SK-N-DZ (cell line): ENCODE measurements at regions not wholly inside any gene's neighbourhood (a gene's known extent, or its start where the extent isn't known, plus 50 kb on each side); places are given as distances from the start of the nearest gene placed in this dataset.
"Not testable (repeated sequence)": the region's sequence is repeated elsewhere in the genome, so short reads cannot be mapped to it uniquely, and the experiment has no call there.

Experiments
- DNase-seq: peaks from one replicate; pipeline ENCODE4 v3.0.0-alpha.2; 2015; ENCODE audit warnings: low spot score

DNA sequence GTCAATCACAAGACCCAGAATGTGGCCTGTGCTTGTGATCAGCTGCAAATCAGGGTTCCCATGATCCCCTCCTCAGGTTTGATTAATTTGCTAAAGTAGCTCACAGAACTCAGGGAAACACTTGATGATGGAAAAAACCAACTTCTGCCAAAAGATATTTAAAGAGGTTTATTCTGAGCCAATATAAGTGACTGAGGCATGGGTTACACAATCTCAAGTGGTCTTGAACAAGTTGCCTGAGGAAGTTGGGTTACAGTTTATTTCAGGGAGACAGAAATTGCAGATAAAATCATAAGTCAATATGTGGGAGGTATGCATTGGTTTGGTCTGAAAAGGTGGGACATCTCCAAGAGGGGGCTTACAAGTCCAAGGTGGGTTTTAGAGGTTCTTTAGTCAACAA lies 243.1 kb downstream of the S1PR1 start:
- no peak for DNase-seq

DNA sequence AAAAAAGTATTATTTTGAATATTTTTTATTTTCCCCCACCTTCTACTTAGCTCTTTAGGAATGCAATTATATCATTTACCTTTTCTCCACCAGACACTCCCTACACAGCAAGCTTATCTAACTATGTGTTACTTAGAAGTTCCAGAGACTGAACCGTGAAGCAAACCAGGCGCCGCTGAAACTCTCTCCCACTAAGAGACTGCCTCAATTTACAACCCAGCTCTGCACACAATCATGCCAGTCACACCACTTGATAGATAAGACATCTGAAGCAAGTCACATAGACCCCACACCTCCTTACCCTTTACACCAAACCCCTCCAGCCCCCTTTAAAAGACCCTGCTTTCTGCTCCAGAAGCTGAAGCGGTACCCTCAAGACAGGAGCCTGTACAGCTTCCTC lies 245.5 kb downstream of the S1PR1 start:
- peak; percentile 69 for DNase-seq

DNA sequence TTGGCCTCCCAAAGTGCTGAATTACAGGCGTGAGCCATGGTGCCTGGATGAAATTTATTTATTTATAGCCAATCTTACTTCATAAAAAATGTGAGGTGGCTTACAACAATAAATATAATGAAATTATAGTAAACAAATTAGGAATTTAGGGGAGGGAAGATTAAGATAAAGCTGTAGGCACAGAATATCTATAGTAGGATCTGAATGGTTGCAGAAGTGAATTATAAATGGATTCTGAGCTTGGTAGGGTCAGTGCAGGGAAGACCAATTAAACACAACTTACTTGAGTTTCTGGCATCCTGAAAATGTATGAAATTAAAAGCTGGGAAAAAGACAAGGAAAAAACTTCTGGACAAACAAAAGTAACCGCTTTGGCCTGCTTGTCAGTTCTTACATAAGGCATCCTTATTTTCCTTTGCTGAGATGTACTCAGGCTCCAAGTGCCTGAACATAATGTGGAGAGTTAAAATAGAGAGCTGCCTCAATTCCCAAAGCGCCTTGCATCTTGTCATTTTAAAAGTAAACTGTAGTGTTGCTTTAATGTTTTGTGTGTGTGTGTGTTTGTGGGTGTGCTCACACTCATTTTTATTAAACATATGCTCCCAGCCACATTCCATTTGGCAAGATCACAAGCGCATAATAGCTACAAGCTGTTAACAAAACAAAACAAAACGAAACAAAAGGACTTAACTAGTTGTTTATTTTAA lies 247.3 kb downstream of the S1PR1 start:
- DNase-seq: peak; percentile 74

DNA sequence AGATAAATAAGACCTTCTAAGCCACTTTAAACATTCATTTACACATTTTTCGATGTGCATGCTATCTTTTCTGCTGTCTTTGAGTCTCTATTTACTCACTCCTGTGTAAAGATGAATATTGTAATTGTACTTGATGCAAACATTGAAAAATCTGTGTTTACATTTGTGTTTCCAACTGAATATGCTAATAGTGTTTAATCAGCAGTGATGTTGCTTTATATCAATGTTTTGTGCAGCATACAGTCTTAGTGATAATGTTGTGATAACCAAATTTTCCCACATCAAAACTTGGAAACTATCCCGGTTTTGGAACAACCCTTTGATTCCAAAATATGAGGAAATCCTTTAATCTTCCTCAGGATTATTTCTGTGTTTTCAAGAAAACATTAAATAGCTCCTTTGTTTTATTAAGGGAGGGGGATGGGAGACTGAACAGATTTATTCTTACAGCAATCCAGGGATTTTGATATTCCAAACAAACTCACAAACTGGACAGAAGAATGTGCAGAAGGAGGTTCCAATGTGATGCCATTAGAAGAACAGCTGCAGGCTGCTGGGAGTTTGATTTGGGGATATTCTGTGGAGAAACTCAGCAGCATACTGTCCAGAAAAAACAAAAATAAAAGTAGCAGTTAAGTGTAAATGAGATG lies 248.0 kb downstream of the S1PR1 start:
- peak; percentile 10 for DNase-seq

DNA sequence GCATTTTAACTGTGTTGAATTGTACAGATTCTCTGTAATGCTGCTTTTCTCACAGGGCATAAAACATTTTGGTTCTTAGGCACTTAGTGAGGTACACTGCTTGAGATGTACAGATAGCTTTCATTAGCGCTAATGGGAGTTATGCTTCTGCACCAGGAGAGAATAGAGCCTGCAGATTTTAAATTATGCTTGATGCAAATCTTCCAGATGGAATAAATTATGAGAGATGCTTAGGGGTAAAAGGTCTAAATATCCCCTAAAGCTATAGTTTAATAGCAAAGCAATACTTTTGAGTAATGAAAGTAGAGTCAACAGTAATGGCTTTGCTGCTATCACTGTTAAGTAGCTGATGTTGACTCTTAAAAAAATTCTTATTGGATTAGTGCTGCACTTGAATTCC lies 248.9 kb downstream of the S1PR1 start:
- DNase-seq: peak; percentile 85

DNA sequence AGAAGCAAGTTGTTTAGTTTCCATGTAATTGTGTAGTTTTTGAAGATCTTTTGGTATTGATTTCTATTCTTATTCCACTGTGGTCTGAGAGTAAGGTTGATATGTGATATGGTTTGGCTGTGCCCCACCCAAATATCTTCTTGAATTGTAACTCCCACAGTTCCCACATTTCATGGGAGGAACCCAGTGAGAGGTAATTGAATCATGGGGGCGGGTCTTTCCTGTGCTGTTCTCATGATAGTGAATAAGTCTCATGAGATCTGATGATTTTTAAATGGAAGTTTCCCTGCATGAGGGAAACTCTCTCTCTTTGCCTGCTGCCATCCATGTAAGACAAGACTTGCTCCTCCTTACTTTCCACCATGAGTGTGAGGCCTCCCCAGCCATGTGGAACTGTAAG lies 255.3 kb downstream of the S1PR1 start:
- DNase-seq: not testable (repeated sequence)

DNA sequence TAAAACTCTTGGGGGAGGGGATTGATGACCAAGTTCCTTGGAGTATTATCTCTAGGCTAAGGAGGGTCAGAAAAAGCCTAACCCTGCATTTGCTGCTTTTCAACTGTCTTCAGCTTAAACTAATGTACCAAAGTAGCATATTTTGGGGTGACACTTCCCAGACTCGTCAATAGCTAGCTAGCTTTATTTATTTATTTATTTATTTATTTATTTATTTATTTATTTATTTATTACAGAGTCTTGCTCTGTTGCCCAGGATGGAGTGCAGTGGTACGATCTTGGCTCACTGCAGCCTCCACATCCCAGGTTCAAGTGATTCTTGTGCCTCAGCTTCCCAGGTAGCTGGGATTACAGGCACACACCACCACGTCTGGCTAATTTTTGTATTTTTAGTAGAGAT lies 257.1 kb downstream of the S1PR1 start:
- not testable (repeated sequence) for DNase-seq

DNA sequence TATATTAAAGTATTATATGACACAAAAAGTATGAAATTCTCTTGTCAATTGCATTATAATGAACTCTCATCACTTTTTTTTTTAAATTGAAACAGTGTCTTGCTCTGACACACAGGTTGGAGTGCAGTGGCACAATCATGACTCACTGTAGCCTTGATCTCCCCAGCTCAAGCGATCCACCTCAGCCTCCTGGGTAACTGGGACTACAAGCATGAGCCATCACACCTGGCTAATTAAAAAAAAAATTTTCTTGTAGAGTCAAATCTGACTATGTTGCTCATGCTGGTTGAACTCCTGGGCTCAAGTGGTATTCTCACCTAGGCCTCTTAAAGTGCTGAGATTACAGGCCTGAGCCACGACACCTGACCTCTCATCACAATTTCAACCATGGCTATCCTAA lies 259.3 kb downstream of the S1PR1 start:
- DNase-seq: no peak

DNA sequence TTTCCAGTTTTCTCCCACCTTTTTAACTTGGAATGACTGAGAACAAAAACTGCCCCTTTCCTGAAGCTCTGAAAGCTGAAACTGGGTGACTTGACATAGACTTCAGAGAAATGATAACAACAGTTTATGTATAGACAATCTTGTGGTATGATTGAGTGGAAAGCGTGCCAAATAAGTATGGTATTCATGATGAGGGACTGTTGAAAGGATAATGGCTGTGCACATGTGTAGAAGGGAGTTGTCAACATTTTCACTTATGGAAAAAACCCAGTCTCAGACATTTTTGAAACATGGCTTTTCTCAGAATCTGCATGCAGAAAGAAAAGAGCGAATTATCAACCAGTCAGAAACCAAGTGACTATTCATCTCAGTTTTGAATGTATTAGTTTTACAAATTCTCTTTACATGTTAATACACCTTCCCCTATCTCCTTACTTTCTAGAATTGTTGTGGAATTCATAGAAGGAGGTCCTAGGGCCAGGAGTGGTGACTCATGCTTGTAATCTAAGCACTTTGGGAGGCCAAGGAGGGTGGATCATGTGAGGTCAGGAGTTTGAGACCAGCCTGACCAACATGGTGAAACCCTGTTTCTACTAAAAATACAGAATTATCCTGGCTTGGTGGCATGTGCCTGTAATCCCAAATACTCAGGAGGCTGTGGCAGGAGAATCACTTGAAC lies 261.2 kb downstream of the S1PR1 start:
- DNase-seq: no peak

DNA sequence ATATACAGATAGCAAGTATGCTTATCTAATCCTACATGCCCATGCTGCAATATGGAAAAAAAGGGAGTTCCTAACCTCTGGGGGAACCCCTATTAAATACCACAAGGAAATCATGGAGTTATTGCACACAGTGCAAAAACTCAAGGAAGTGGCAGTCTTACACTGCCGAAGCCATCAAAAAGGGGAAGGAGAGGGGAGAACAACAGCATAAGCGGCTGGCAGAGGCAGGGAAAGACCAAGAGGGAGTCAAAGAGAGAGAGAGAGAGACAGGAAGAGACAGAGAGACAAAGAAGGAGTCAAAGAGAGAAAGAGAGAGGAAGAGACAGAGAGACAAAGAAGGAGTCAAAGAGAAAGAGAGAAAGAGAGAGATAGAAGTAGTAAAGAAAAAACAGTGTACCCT lies 267.3 kb downstream of the S1PR1 start:
- not testable (repeated sequence) for DNase-seq

DNA sequence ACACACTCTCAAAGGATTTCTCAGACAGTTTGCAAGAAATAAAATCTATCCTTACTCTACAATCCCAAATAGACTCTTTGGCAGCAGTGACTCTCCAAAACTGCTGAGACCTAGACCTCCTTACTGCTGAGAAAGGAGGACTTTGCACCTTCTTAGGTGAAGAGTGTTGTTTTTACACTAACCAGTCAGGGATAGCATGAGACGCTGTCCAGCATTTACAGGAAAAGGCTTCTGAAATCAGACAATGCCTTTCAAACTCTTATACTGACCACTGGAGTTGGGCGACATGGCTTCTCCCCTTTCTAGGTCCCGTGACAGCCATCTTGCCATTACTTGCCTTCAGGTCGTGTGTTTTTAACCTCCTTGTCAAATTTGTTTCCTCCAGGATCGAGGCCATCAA lies 268.4 kb downstream of the S1PR1 start:
- DNase-seq: not testable (repeated sequence)

DNA sequence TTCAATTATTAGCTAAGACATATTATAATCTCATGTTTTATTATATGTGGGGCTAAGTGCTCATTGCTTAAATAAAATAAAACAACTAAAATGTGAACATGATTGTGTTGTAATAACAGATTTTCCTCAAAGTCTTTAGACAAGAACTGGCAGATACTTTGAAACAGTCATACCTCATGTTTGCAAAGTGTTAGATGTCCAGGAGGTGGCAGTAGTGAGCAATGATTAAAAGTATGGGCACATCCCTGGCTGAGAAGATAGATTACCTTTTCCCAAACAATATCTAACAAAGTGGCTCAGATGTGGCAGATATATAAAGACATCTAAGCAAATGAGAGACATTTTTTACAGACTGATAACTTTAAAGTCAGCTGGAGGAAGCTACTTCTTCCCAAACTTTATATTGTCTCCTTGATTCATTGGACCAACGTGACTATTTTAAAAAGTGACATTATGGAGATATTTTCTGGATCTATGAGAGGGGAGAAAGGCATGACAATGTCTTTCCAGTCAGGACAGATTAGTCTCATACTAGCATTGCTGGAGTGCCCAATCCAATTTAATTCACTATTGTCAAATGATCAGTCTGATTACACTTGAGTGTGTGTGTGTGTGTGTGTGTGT lies 269.8 kb downstream of the S1PR1 start:
- peak; percentile 31 for DNase-seq

DNA sequence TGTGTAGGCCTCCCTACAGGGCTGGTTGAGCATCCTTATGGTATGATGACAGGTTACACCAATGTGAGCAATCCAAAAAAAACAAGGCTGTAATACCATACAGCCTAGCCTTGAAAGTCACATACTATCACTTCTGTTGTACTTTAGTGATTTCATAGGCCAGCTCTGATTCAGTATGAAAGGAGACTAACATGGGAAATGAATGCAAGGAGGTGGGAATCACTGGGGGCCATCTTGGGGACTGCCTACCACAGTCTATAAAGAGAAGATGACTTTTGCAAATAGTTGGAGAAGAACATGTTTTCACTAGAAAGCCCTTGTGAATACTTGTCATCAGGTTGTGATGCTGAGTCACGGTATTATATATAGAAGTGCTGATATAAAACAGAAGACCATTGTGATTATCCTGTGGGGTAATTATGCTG lies 270.7 kb downstream of the S1PR1 start:
- no peak for DNase-seq

DNA sequence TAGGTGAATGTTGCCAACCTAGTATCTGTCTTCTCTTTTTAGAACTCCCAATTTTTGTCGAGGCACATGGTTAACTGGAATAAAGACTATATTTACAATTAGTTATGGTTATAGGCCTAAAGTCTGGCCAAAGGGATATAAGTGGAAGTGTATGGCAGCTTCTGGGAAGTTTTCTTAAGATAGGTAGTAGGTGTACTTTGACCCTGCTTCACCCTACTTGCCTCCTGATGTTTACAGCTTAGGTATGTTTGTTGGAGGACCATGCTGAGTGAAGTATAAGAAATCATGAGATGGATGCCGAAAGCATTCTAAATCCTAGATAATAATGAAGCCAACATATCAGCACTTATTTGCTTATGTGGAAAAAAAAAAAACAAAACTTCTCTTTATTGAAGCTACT lies 272.1 kb downstream of the S1PR1 start:
- no peak for DNase-seq

DNA sequence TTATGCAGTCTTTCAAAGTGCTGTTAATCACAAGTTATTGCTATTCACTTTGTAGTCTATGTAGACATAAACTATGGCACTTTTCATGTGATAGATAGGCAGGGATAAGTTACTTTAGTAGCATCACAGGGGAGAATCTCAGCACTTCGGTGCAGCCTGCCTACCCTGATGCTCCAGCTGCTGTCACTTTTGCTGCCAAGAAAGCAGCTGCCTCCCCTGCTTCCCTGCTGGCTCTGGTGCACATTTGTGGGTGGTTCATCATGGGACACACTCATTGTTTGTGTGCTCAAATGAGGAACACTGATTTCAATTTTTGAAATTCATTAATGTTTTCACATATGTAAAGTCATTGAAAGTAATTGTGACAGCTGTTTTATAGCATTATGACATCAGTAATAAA lies 272.6 kb downstream of the S1PR1 start:
- DNase-seq: no peak

DNA sequence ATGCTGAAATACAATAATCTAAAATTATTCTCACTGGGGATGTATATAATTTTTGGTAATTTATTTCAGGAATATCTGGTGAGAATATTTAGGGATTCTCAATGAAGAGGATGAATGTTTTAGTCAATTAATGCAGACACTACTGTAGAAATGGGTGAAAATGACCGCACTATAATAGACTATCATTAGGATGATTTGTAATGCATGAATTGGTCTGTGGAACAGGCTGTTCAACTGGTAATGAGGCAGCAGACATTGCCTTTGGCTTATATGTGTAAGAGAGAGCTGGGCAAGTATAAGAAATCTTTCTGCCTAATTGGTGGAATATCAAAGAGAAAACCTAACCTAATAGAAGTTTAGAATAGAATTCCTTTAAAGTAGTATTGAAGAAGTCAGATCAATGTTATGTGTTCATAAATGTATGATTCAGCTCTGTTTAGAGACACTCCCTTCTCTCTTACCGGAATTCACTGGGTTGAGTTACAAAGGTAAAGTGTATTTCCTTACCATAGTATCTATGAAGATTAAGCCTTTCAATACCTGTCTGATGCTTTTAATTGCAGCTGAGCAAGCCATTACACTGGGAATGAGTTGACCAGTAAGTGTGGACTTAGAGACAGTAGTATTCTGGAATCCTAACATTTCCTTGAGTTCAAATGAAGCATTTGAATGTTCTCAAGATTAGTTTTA lies 274.5 kb downstream of the S1PR1 start:
- DNase-seq: no peak

DNA sequence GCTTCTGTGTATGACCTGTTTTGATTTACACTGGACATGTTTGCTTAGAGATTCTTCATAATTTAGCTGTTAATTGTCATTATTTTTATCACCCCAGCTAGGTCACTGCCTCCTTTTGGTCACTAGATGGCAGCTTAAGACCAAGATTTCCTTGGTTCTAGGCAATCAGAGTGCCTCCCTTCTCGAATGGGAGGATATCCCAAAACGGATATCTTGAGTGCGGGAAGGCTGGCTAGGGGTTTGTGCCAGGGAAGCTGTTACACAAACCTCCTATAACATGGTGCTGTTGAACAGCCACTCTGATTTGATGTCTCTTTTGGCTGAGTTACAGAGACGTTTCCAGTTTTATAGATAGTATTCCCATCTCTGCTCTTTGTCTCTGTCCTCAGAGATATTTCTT lies 283.5 kb downstream of the S1PR1 start:
- peak; percentile 48 for DNase-seq

DNA sequence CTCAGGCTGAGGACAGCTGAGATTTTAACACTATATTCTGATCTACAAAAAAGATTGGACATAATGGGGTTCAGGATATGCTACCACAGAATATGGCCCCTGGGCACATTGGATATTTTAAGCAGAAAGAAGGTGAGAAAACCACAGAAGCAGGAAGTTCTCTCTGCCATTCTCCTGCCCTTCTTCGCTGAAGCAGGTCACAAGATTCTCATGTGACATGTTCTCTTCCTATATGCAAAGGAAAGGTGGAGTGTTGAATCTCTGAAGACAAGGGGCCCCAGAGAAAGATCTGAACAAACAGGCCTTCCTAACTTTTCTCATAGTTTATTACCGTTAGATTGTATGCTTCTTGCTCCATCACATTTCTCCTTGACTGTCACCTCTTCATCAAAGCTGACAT lies 285.7 kb downstream of the S1PR1 start:
- DNase-seq: no peak

DNA sequence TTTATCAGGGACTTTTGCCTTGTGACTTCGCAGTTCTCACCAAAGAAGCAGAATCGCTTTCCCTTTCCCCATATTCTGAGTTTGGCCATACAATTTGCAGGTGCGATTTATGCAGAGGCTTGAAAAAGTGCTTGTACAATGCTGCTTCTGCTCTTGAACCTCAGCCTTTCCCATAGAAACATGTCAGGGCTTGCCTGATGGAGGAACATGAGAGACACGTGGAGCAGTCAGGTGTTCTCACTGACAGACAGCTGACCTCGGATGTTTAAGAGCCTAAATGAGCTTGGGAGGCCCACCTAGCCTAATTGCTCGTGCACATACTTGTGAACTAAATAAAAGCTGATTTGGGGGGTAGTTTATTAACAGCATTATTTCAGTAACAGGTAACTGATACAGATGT lies 290.0 kb downstream of the S1PR1 start:
- DNase-seq: no peak

DNA sequence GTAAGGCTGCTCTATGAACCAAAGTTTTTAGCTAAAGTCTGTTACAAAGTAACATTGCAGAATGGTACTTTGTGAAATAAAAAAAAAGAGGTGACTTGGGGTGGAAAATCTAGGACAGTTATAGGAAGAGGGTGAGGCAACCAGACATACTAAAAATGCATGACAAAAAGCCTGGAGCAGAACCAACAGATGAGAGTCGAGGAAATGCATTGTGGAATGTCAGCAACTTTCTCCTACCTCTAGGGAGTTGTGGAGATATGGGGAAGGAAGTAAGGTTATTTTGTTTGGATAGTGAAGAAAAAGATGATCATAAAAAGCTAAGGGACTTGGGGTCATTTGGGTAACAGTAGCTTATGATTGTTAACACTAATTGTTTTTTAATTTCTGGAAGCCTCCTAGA lies 295.6 kb downstream of the S1PR1 start:
- no peak for DNase-seq

DNA sequence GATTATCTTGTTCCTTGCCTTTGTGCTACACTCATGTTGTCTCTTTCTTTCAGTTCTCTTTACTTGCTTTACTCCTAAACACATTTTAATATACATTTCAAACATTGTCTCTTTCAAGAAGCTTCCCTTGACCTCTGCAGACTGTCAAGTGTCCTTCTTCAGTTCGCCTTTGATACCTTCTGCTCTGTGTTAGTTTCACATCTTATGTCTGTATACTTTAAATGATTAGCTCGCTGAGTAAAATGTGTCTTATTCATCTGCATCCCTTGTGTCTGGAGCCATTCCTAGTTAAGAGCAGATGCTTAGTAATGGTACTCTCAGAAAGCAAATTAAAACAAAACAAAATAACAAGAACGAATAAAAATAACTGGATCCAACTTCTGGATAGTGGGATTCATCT lies 303.3 kb downstream of the S1PR1 start:
- DNase-seq: no peak

DNA sequence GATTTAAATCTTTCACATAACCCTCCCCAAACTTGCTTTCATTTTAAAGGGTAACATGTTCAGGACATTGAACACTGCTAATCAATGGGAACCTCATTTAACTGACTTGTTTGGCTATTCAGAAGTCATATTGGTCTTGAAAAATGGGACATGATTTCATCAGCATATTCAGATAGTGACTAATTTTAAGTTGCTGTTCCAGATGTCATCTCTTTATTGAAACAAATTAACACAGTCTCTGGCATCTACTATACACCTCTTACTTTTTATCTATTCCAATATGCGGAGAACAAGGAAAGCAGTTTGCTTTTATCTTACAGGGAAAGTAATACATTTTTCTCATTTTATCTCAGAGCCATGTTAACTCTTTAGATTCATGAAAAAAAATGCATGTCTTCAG lies 310.1 kb downstream of the S1PR1 start:
- no peak for DNase-seq
